Eye (tissue), 1 donor: ENCODE measurements at regions not wholly inside any gene's neighbourhood (a gene's known extent, or its start where the extent isn't known, plus 50 kb on each side); places are given as distances from the start of the nearest gene placed in this dataset.
"Not testable (repeated sequence)": the region's sequence is repeated elsewhere in the genome, so short reads cannot be mapped to it uniquely, and the experiment has no call there.

Source experiments
- DNase-seq: peaks from one replicate; pipeline ENCODE4 v3.0.0-alpha.2; 2015

DNA sequence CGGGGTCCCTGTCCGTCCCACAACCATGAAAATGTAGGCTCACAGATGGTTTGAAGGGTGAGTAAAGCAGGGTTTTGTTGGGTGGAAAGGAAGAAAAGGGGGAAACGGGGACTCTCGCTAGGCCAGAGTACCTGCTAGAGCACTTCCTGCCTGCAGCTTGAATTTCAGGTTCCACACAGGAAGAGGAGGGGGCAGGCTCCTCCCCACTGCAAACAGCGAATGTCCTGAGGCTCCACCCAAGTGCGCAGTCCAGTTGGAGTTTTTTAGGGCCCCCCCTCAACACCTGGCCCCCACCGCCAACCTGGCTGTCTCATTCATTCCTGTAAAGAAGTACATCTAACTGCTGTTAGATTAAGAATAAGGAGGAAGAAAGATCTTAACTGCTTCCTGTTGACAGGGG lies 414.7 kb downstream of the SH2D4B start:
- no peak for DNase-seq

DNA sequence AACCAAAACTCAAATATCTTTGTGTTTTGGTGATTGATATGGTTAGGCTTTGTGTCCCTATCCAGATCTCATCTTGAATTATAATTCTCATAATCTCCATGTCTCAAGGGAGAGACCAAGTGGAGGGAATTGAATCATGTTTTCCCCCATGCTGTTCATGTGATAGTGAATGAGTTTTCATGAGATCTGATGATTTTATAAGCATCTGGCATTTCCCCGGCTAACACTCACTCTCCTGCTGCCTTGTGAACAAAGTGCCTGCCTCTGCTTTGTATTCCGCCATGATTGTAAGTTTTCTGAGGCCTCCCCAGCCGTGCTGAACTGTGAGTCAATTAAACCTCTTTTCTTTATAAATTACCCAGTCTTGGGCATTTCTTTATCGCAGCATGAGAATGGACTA lies 419.5 kb downstream of the SH2D4B start:
- no peak for DNase-seq

GRCh38 chr10:80964179-80964578 lies 426.5 kb downstream of the SH2D4B start:
- DNase-seq = no peak

DNA sequence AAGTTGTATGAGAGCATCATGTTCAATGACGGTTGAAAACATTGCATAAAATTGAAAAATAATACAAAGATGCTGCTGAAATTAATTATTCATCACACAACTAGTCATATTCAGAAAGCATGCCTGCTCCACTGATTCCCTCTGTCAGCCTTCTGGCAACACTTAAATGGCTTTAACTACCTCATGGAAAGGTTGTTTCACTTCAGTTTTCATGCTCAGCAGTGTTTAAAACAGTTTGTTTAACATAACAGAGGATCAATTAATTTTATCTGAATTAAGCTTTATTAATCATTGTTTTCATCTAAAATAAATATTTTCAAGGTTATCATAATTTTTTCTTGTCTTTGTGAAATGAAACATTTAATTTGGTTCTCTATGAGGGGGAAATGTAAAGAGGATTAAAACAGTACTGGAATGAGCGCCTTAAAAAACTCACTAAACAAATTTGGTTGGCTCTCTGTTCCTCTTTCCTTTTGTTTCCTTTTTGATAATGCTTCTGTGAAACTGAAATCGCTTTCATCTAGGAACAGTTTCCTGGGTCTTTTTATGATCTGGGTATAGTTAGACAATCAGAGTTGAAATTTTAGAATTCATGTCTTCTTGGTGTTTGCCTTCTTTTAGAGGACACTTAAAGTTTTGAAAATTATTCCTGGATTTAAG lies 427.4 kb downstream of the SH2D4B start:
- peak; percentile 19 for DNase-seq

- DNase-seq = peak; percentile 2
Observed at GRCh38 chr10:80966326-80966986, 428.8 kb downstream of the SH2D4B start.

DNA sequence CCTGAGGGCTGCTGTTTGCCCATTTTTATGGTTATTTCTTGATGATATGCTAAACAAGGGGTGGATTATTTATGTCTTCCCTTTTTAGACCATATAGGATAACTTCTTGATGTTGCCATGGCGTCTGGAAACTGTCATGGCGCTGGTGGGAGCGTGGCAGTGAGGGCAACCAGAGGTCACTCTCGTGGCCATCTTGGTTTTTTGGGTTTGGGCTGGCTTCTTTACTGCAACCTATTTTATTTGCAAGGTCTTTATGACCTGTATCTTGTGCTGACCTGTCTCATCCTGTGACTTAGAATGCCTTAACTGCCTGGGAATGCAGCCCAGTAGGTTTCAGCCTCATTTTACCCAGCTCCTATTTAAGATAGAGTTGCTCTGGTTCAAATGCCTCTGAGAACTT lies 429.7 kb downstream of the SH2D4B start:
- DNase-seq = not testable (repeated sequence)

GRCh38 chr10:80968903-80969302 lies 431.2 kb downstream of the SH2D4B start:
- DNase-seq = no peak

DNA sequence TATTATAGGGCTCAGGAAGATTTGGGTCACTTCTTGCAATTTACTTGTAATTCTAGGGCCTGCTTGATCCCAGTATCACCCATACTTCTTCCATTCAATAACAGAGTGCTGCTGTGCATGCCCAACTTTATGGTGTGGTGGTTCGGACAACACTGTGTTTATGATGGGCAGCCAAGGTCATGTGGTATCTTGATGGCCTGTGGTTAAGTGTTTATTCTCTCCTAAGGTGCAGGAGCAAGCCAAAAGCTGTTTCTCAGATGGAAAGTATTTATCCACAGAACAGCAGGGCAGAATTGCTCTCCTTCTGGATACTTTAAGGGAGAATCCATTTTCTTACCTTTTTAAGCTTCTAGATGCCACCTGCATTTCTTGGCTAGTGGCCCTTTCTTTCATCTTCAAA lies 433.8 kb downstream of the SH2D4B start:
- no peak for DNase-seq

GRCh38 chr10:80976658-80977057 lies 439.0 kb downstream of the SH2D4B start:
- peak; percentile 20 for DNase-seq

DNA sequence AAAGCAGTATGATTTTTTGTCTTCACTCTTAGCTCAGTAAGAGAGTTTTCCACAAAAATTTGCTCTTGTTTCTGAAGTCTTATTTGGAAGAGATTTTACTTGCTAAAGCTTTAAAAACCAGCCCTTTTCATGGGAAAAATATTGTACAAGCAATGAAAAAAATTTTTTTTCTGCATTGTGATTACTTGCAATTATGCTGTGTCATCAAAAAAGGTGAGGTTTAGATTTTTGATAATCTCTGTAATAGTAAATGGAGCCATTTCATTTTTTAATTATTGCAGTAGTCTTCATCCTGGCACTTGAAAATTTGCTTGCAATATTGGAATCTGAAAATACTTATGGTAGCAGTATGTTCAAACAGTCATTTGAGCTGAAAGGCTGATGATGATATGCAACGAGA lies 447.4 kb downstream of the SH2D4B start:
- no peak for DNase-seq

- no peak for DNase-seq
Observed at GRCh38 chr10:80986596-80986995, 448.9 kb downstream of the SH2D4B start.

DNA sequence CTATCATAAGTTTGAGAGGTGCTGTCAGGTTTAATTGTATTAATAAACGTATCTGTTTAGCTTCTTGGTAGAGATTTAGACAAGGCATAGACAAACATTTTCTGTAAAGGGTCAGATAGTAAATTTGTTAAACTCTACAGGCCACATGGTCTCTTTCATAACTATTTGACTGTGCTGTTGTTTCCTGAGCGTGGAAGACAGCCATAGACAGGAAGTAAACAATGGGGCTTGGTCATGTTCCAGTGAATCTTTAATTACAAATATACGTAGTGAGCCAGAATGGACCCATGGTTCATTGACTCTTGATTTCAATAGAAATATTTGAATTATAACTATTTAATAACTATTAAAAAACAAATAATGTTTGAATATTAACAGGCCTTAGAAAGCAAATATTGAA lies 451.1 kb downstream of the SH2D4B start:
- DNase-seq = no peak

- no peak for DNase-seq
Observed at GRCh38 chr10:80996615-80997193, 459.0 kb downstream of the SH2D4B start.

- no peak for DNase-seq
Observed at GRCh38 chr10:81000781-81001180, 463.1 kb downstream of the SH2D4B start.

DNA sequence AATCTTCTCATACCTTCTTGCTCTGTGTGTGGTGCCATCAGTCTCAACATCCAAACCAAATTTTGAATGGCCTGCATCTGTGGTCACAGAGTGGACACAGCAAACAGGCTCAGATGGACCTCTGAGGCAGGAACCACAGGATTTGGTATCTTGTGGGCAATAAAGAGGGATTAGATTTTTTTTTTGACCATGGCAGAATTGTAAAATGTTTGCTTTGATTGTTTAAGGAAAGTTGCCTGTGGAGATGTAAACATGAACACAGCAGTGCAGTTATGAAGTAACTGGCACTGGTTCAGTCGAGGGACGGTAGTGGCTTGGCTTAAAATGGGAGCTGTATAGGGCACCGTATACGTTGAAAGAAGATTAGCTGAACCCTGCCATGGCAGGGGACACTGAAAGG lies 464.7 kb downstream of the SH2D4B start:
- no peak for DNase-seq

DNA sequence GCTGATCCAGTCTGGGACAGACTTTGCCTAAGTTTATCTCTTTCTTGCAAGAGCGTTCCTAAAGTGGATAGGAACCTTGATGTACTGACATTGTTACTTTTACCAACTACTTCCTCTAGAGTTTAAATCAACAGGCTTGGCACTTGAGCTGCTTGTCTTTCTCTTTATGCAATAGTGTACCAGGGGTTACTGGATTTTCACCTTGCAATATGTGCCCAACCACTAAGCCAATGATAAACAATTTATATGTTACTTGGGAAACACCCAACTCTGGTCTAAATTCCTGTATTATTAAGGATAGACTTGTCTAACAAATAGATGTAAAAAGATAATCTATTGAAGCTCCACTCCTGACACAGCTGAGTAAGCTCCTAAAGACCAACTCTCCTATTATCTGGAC lies 470.2 kb downstream of the SH2D4B start:
- no peak for DNase-seq

- peak; percentile 32 for DNase-seq
Observed at GRCh38 chr10:81008726-81009125, 471.0 kb downstream of the SH2D4B start.

- no peak for DNase-seq
Observed at GRCh38 chr10:81009296-81009695, 471.6 kb downstream of the SH2D4B start.

- no peak for DNase-seq
Observed at GRCh38 chr10:81013771-81014170, 476.1 kb downstream of the SH2D4B start.

DNA sequence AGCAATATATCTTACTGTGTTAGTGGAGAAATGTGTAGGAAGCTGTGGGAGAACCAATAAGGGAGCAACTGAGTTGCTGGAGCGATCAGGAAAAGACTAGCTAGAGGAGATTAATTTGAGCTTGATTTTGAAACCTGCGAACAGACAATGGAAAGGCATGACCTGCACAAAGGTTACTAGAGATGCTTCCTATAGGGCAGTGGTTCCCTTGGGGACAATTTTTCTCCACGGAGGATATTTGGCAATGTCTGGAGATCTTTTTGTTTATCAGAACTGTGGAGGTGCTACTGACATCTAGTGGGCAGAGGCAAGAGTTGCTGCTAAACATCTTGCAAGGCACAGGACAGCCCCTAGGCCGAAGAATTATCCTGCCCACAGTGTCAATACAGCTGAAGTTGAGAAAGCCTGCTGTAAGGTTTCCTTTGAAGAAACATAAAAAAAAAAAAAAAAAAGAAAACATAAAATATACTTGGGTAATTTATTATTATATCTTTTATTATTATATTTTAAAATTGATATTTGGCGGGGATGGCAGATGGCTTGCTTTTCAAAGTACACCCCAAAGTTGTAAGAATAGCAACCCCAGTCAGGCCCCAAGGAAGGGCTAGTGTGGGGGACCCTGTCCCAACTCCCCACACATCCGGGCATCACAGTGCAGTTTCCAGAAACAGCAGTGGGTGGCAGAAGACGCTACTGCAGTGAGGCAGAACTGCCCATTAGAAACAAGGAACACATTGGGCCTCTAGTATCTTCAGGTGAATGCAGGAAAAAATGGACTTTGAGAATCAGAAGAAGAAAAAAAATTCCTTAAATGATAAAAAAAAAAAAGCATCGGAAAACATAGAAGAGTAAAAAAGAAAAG lies 481.6 kb downstream of the SH2D4B start:
- DNase-seq = peak; percentile 76

- DNase-seq = no peak
Observed at GRCh38 chr10:81021428-81022129, 483.9 kb downstream of the SH2D4B start.

GRCh38 chr10:81026591-81026990 lies 488.9 kb downstream of the SH2D4B start:
- DNase-seq = no peak

- no peak for DNase-seq
Observed at GRCh38 chr10:81027223-81027622, 489.5 kb downstream of the SH2D4B start.
